Mammary epithelial cell (primary cell): ENCODE measurements at regions not wholly inside any gene's neighbourhood (a gene's known extent, or its start where the extent isn't known, plus 50 kb on each side); places are given as distances from the start of the nearest gene placed in this dataset.

Experiments used
- EZH2 ChIP-seq: IDR thresholded peaks from 2 replicates; pipeline ENCODE4 v1.6.1; 2012; ENCODE audit warnings: low read length, inconsistent platforms, borderline replicate concordance
- TF ChIP-seq, protein P1 (sequence below), 2 donors: IDR thresholded peaks in 1 of 2; conservative IDR thresholded peaks in 1 of 2; 2 replicates each; pipeline ENCODE4 v1.5.1; 2011 to 2012; ENCODE audit warnings: inconsistent platforms in 2 of 2, low read length in 2 of 2, mild to moderate bottlenecking in 2 of 2, control low read depth in 1 of 2, low read depth in 1 of 2; ENCODE audit not compliant: insufficient read depth in 1 of 2; ENCODE audit errors: extremely low read depth in 1 of 2

DNA sequence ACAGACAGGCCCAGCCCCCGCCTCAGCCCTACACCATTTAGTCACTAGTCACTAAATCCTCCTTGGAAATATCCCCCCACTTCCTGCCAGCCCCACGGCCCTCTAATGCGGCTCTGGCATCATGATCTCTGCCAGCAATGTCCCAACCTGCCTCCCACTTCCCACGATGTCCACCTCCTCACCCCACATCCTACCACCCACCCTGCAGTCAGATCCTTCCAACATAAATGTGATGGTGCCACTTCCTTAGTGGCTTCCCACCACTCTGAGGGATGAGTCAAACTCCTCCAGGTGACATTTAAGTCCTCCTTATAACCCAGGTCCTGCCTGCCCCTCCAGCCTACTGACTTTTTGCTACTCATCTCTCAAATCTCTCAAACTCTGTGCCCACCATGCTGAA, 167.5 kb downstream of the SHQ1 start:
- TF ChIP-seq, protein P1, sequence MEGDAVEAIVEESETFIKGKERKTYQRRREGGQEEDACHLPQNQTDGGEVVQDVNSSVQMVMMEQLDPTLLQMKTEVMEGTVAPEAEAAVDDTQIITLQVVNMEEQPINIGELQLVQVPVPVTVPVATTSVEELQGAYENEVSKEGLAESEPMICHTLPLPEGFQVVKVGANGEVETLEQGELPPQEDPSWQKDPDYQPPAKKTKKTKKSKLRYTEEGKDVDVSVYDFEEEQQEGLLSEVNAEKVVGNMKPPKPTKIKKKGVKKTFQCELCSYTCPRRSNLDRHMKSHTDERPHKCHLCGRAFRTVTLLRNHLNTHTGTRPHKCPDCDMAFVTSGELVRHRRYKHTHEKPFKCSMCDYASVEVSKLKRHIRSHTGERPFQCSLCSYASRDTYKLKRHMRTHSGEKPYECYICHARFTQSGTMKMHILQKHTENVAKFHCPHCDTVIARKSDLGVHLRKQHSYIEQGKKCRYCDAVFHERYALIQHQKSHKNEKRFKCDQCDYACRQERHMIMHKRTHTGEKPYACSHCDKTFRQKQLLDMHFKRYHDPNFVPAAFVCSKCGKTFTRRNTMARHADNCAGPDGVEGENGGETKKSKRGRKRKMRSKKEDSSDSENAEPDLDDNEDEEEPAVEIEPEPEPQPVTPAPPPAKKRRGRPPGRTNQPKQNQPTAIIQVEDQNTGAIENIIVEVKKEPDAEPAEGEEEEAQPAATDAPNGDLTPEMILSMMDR (conservative IDR thresholded peaks at IDR 0.05 in 1 of 2, IDR thresholded peaks at IDR 0.05 in 1 of 2; ENCODE audit: extremely low read depth in 1 of 2, insufficient read depth in 1 of 2, low read depth in 1 of 2, low read length in 2 of 2) = no peak
- no peak for TF ChIP-seq EZH2
